Tibial nerve (tissue), 4 donors: ENCODE measurements at regions not wholly inside any gene's neighbourhood (a gene's known extent, or its start where the extent isn't known, plus 50 kb on each side); places are given as distances from the start of the nearest gene placed in this dataset.

ENCODE experiments used
- EP300 ChIP-seq, 2 donors: sonication (generic); formaldehyde crosslinking; IDR thresholded peaks; one replicate each; pipeline ENCODE4 v1.6.1; 2017; ENCODE audit warnings: antibody characterized with exemption in 2 of 2, mild to moderate bottlenecking in 1 of 2
- POLR2A ChIP-seq, 2 donors: fragments of 450-650 bp; IDR thresholded peaks; one replicate each; pipeline ENCODE4 v1.6.1; 2017; ENCODE audit warnings: antibody characterized with exemption in 2 of 2, mild to moderate bottlenecking in 2 of 2, moderate library complexity in 2 of 2
- TF ChIP-seq, protein P1 (sequence below), 5 experiments: fragments of 200-600 bp in 3 of 5; fragments of 450-650 bp in 2 of 5; sonication (generic) in 3 of 5; IDR thresholded peaks; one replicate each; pipeline ENCODE4 v1.5.1; 2016 to 2019; ENCODE audit warnings: antibody characterized with exemption in 5 of 5, mild to moderate bottlenecking in 3 of 5, moderate library complexity in 2 of 5

DNA sequence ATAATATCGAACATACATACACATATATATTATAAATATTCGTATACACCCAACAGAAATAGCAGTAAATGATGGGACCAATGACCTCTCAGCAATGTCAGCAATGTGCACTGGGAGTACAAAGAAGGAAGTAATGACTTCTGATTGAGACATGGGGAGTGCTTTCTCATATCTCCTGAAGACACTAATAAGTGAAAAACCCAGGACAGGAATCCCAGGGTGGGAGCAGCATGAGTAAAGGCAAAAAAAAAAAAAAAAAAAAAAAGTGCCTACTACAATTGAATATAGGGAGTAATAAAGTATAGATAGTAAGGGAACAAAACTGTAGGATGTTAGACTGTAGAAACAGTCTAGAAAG, 491.3 kb downstream of the IRS1 start:
- TF ChIP-seq, protein P1, sequence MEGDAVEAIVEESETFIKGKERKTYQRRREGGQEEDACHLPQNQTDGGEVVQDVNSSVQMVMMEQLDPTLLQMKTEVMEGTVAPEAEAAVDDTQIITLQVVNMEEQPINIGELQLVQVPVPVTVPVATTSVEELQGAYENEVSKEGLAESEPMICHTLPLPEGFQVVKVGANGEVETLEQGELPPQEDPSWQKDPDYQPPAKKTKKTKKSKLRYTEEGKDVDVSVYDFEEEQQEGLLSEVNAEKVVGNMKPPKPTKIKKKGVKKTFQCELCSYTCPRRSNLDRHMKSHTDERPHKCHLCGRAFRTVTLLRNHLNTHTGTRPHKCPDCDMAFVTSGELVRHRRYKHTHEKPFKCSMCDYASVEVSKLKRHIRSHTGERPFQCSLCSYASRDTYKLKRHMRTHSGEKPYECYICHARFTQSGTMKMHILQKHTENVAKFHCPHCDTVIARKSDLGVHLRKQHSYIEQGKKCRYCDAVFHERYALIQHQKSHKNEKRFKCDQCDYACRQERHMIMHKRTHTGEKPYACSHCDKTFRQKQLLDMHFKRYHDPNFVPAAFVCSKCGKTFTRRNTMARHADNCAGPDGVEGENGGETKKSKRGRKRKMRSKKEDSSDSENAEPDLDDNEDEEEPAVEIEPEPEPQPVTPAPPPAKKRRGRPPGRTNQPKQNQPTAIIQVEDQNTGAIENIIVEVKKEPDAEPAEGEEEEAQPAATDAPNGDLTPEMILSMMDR (IDR thresholded peaks at IDR 0.05), result no peak
- TF ChIP-seq EP300 (IDR thresholded peaks at IDR 0.05) (no peak), POLR2A (IDR thresholded peaks at IDR 0.05) (no peak)
